HG03095 (cell line): ENCODE measurements at regions not wholly inside any gene's neighbourhood (a gene's known extent, or its start where the extent isn't known, plus 50 kb on each side); places are given as distances from the start of the nearest gene placed in this dataset.
"Not testable (repeated sequence)": the region's sequence is repeated elsewhere in the genome, so short reads cannot be mapped to it uniquely, and the experiment has no call there.

Experiments
- ATAC-seq: cut with Tn5 transposase; IDR thresholded peaks from one replicate; pipeline ENCODE4 v1.9.1; 2021; ENCODE audit warnings: moderate library complexity; ENCODE audit not compliant: unreplicated experiment

- no peak for ATAC-seq
Observed at GRCh38 chr12:31906557-31907301, 52.5 kb upstream of the RESF1 start.

DNA sequence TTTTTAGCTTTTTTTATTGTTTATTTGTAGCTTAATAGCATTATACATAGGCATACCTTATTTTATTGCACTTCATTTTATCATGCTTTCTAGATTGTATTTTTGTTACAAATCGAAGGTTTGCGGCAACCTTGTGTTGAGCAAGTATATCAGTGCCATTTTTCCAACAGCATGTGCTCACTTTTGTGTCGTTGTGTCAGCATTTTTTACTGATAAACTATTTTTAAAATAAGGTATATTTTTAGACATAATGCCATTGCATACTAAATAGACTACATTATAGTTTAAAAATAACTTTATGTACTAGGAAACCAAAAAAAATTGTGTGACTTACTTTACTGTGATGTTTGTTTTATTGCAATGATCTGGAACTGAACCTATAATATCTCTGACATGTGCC, 56.2 kb upstream of the RESF1 start:
- ATAC-seq: no peak

DNA sequence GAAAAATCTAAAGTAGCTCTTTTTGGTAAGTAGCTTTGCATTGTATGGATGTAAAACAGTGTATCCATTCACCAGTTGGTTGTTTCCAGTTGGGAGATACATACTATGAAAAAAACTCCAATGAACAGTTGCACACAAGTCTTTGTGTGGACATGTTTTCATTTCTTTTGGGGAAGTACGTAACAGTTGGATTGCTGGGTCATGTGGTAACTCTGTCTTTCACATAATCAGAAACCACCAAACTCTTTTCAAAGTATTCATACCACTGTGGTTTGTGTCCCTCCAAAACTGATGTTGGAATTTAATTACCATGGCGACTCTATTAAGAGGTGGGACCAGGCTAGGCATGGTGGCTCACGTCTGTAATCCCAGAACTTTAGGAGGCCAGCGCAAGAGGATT, 58.9 kb upstream of the RESF1 start:
- no peak for ATAC-seq

DNA sequence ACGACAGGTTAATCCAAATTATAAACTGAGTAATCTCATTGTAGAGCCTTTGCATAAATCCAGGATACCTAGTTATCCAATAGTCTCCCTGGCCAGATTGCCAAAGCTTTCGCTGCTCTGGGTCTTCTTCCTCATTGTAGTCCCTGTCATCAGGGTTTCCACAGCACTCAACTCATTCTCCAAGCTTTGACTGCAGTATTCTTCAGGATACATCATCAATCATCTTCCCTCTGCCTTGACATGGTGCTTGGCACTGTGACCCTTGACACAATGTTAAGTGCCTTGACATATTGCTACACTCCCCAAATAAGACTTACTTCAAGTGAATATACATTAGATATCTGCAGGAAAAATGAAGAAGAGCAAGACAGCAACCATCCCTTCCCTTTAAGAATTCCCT, 60.1 kb upstream of the RESF1 start:
- no peak for ATAC-seq

DNA sequence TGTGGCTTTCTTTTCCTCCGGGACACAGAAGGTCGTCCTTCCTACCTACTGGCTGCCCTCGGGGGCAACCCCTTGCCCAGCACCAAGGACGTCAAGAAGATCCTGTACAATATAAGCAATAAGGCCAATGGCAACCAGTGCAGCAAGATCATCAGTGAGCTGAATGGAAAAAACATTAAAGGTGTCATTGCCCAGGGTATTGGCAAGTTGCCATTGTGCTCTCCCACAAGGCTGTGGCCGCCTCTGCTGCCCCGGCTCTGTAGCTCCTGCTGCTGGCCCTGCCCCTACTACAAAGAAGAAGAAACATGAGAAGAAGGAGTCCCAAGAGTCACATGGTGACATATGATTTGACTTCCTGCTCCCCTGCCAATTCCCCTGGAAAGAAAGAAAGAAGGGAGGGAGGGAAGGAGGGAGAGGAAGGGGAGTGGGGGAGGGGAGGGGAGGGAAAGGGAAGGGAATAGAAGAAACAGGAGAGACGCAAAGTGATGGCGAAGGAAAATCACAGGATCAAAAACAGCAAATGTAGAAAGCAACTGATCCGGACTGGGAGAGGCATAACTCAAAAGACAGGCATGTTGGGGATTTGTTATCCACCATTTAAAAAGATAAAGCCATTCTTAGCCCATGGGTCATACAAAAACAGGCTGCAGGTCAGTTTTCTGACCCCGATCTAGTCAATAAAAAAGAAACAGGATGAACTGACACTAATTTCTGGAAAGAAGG, 61.3 kb upstream of the RESF1 start:
- ATAC-seq: no peak

DNA sequence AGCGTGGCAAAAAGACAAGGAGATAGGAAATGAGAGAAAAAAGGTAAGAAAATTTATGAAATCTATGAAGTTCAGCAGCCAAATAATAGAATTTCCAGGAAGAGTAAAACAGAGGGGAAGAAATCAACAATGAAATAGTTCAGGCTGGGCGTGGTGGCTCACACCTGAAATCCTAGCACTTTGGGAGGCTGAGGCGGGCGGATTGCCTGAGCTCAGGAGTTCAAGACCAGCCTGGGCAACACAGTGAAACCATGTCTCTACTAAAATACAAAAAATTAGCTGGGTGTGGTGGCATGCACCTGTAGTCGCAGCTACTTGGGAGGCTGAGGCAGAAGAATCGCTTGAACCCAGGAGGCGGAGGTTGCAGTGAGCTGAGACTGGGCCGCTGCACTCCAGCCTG, 62.1 kb upstream of the RESF1 start:
- ATAC-seq: not testable (repeated sequence)

- ATAC-seq: peak; percentile 98
Observed at GRCh38 chr12:31896514-31897039, 62.6 kb upstream of the RESF1 start.

GRCh38 chr12:31895449-31896150, 63.6 kb upstream of the RESF1 start:
- ATAC-seq: no peak

DNA sequence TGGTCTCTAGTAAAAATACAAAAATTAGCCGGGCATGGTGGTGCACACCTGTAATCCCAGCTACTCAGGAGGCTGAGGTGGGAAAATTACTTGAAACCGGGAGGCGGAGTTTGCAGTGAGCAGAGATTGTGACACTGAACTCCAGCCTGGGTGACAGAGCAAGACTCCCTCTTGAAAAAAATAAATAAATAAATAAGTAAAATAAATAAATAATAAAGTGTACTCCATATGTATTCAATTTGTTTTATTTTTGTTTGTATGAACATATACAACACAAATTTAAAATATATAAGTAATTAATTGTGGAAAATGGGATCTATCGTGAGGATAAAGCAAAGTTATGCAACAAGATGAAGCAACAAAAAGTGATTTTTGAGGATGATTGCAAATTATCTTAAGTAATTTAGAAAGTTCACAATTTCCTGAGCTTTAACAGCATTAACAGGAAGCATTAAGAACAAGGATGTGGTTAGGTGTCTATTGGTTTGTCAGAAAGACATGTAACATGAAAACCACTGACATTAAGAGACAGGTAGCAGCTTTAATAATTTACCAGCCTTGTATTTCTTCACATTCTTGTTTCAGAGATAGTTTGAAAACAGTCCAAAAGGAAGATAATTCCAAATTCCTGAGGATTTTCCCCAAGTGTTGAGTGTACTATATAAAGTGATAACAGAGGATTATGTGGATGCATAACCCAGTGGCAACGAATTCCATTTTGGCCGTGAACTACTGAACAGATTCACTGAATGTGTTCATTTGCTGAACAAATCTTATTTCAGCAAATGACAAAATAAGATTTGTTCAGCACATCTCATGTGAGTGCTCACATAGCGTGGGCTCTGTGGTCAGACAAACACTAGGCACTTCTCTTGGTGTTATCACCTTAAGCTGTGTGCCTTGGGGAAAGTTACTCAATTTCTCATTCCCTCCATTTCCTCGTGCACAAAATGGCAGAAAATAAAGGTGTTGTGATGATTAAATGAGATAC, 68.6 kb upstream of the RESF1 start:
- no peak for ATAC-seq

DNA sequence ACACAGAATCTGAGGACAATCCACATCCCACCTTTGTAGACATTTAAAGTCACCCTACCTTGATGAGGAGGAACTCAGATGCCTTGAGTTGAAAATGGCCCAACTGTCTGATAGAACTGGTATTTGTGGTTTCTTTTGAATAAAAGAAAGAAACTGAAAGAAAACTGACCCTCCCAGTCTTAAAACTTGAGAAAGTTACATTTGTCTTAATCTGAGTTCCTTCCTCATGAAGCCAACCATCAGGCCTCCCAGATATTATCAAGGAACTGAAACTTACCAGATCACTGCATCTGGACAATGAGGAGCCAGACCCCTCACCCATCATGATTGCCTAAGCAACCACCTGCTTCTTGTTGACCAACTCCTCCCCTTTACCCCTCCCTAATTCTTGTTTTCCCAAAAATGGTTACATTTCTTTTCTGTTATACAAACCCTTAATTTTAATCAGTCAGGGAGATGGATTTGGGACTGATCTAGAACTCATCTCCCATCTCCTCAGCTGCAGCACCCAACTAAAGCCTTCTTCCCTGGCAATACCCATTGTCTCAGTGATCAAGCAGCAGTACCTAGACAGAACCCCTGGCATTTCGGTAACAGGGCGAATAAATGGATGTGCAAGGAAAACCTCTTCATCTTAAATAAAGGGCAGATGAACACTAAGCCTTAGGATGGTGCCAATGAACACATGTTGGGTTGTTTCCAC, 72.0 kb upstream of the RESF1 start:
- peak; percentile 59 for ATAC-seq

GRCh38 chr12:31882682-31883081, 76.5 kb upstream of the RESF1 start:
- not testable (repeated sequence) for ATAC-seq

DNA sequence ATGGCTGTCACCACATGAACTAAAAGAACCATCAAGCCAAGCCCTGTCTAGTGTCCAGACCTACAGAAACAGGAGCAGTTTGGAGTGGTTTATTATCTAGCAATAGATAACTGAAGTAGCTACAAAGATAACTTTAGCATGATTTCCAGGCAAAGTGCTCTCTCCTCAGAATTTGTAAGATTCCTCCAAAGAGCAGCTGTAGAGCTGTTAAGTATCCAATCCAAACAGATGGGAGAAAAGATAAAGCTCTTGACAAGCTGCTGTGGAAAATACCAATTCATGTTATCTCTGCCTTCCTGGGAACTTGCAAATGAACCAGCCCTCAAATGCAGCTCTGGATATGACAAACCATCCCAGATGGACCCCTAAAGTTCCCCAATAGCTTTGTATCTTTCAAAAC, 78.9 kb upstream of the RESF1 start:
- no peak for ATAC-seq

DNA sequence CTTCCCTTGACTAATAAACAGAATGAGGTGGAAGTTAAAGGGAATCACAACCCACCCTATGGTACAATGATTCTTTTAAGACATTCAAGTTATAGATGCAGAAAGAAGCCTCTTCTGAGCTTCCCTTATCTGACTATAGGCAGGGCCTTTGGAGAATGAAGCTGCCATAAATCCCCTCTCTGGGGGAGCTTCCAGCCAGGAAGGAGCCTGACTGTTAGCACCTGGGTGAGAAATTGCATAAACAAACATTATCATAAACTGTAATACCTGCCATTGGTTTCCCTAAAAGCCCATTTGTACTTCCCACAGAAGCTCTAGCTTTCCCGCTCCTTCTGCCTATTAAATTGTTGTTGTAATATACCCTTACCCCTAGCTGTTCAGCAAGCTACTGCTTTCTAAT, 81.3 kb upstream of the RESF1 start:
- no peak for ATAC-seq

GRCh38 chr12:31876568-31877424, 82.4 kb upstream of the RESF1 start:
- ATAC-seq: no peak

DNA sequence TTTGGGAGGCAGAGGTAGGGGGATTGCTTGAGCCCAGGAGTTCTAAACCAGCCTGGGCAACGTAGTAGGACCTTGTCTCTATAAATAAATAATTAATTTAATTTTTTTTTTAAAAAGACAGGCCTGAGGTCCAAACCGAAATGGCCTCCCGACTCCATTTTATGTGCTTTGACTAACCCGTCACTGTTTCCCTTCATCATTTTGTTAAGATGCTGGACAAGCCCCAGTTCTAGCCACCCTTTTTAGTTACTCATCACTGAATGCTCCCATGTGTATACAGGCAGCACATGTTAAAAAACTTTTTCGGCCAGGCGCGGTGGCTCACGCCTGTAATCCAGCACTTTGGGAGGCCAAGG, 83.6 kb upstream of the RESF1 start:
- no peak for ATAC-seq

DNA sequence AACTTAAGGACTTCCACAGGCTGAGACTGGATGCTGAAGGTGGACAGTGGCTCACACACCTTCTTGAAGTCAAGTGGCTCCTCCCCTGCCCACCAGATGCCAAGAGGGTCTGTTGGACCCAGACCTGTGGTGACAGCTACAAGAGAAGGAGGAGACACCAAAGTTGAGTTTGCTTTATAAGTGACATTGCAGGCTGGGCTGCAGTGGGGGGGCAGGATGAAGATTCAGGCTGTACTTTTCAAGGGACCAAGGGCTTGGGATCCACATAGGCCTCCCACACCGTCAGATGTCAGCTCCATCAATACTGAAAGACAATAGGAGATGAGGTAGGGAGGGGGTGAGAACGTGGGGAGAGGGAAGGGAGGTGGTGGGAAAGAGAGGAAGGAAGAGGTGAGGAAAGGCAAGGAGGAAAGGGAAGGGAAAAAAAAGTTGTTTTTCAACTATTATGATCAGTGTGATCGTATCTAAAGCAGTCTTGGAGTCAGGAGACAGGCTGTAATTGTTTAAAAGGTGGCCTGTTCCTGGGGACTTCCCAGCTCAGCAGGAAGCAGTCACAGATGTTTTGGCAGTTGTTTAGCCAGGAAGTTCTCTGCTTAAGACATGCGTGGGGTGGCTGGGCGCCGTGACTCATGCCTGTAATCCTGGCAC, 84.1 kb upstream of the RESF1 start:
- peak; percentile 88 for ATAC-seq

DNA sequence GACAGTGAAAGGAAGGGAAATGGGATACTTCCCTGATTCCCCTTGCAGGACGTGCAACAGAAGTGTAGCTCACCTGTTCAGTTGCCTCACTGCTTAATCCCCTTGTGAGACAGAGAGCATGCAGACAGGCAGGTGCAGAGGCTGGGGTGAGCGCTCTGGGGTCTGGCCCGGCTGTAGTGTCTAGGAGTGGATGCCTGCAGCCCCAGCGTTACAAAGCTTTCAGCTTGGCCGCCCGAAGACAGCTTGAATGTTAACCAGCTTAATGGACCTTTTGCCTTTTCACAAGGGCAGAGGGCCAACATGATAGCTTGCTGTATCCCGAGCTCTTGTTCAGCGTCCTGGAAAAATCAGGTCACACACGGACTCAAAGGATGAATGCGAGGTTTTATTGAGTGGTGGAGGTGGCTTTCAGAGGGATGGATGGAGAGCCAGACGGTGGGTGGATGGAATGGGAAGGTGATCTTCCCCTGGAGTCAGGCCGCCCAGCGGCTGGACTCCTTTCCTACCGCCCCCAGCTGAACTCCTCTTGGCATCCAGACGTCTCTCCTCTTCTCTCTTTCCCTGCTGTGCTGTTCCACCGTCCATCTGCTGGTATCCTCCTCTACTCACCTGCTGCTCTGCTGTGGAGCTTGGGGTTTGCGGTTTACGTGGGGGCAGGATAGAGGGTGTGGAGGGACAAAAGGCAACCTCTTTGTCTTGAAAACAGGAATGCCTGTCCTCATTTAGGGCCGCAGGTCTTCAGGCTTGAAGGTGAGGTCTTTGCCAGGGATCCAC, 86.2 kb upstream of the RESF1 start:
- no peak for ATAC-seq

- no peak for ATAC-seq
Observed at GRCh38 chr12:31869972-31870371, 89.2 kb upstream of the RESF1 start.
